ENCODE measurements at regions not wholly inside any gene's neighbourhood (a gene's known extent, or its start where the extent isn't known, plus 50 kb on each side); places are given as distances from the start of the nearest gene placed in this dataset.

GRCh38 chr13:48827709-48828108 lies 148.0 kb upstream of the FNDC3A start:
- no peak for TF ChIP-seq CTCF (IDR thresholded peaks at IDR 0.05; ENCODE audit: low read depth, low read length, poor library complexity, severe bottlenecking)
- no peak for TF ChIP-seq EZH2phosphoT487 (IDR thresholded peaks at IDR 0.05; ENCODE audit: borderline replicate concordance, low read length)

All from DOHH2 (cell line).